ENCODE measurements at regions not wholly inside any gene's neighbourhood (a gene's known extent, or its start where the extent isn't known, plus 50 kb on each side); places are given as distances from the start of the nearest gene placed in this dataset.

GRCh38 chr5:159552751-159553150 is 222.5 kb upstream of the IL12B start:
- no peak for ATAC-seq
- H3K9me3 ChIP-seq: peaks cover 0 to 9% (median 0%) of the 10 kb centered on the region in 3 donors
- no peak for TF ChIP-seq POLR2A (IDR thresholded peaks at IDR 0.05)
- no peak for TF ChIP-seq CTCF (IDR thresholded peaks at IDR 0.05)
- TF ChIP-seq EP300 (IDR thresholded peaks at IDR 0.05): no peak
- TF ChIP-seq POLR2AphosphoS5 (IDR thresholded peaks at IDR 0.05): no peak
- 73 to 85% methylated on average over 3 of the region's 3 CpGs for WGBS, 2 donors (ENCODE audit: low coverage in 1 of 2)
- H3K4me3 ChIP-seq: no peak overlapping the region
- no peaks in the 10 kb centered on the region for H3K36me3 ChIP-seq
- H3K27ac ChIP-seq: no peak overlapping the region
- H3K4me1 ChIP-seq: peaks cover 0 to 4% (median 0%) of the 10 kb centered on the region in 3 donors
- H3K27me3 ChIP-seq: no peaks in the 10 kb centered on the region

GRCh38 chr5:159553792-159554191 is 223.5 kb upstream of the IL12B start:
- ATAC-seq: no peak
- no peak overlapping the region for H3K27ac ChIP-seq
- no peaks in the 10 kb centered on the region for H3K36me3 ChIP-seq
- TF ChIP-seq CTCF (IDR thresholded peaks at IDR 0.05) (no peak), POLR2AphosphoS5 (IDR thresholded peaks at IDR 0.05) (no peak), POLR2A (IDR thresholded peaks at IDR 0.05) (no peak), EP300 (IDR thresholded peaks at IDR 0.05) (no peak)
- no peaks in the 10 kb centered on the region for H3K27me3 ChIP-seq
- H3K4me3 ChIP-seq: no peak overlapping the region
- 70 to 76% methylated on average over 2 of the region's 2 CpGs for WGBS, 2 donors (ENCODE audit: low coverage in 1 of 2)
- peaks cover 0 to 3% (median 0%) of the 10 kb centered on the region in 3 donors for H3K4me1 ChIP-seq
- H3K9me3 ChIP-seq: peaks cover 0 to 7% (median 0%) of the 10 kb centered on the region in 3 donors

GRCh38 chr5:159555084-159555483 is 224.8 kb upstream of the IL12B start:
- no peaks in the 10 kb centered on the region for H3K36me3 ChIP-seq
- no peak overlapping the region for H3K4me3 ChIP-seq
- no peaks in the 10 kb centered on the region for H3K4me1 ChIP-seq
- TF ChIP-seq POLR2A (IDR thresholded peaks at IDR 0.05): no peak
- H3K9me3 ChIP-seq: peaks cover 0 to 7% (median 0%) of the 10 kb centered on the region in 3 donors
- no peak overlapping the region for H3K27ac ChIP-seq
- no peak for ATAC-seq
- WGBS, 2 donors (ENCODE audit: low coverage in 1 of 2): 11% methylated on average over 1 of the region's 1 CpG
- H3K27me3 ChIP-seq: peaks cover 4% of the 10 kb centered on the region

- Histone ChIP-seq H3K4me1 (no peaks in the 10 kb centered on the region), H3K27me3 (peaks cover 4% of the 10 kb centered on the region), H3K36me3 (no peaks in the 10 kb centered on the region), H3K27ac (no peak overlapping the region), H3K4me3 (no peak overlapping the region), H3K9me3 (no peaks in the 10 kb centered on the region)
- ATAC-seq: no peak
- no peak for TF ChIP-seq POLR2A (IDR thresholded peaks at IDR 0.05)
- TF ChIP-seq EP300 (IDR thresholded peaks at IDR 0.05): no peak
- no peak for TF ChIP-seq POLR2AphosphoS5 (IDR thresholded peaks at IDR 0.05)
- no peak for TF ChIP-seq CTCF (IDR thresholded peaks at IDR 0.05)
- 79 to 94% methylated on average over 2 of the region's 2 CpGs for WGBS, 2 donors (ENCODE audit: low coverage in 1 of 2)
Observed at GRCh38 chr5:159559337-159559736, 229.1 kb upstream of the IL12B start.

- no peak overlapping the region for H3K27ac ChIP-seq
- WGBS, 2 donors (ENCODE audit: low coverage in 1 of 2): 69 to 76% methylated on average over 3 to 7 of the region's 7 CpGs
- no peaks in the 10 kb centered on the region for H3K4me1 ChIP-seq
- ATAC-seq: no peak
- H3K36me3 ChIP-seq: no peaks in the 10 kb centered on the region
- TF ChIP-seq POLR2A (IDR thresholded peaks at IDR 0.05) (no peak), EP300 (IDR thresholded peaks at IDR 0.05) (no peak), CTCF (IDR thresholded peaks at IDR 0.05) (no peak), POLR2AphosphoS5 (IDR thresholded peaks at IDR 0.05) (no peak)
- peaks cover 4% of the 10 kb centered on the region for H3K27me3 ChIP-seq
- H3K9me3 ChIP-seq: no peaks in the 10 kb centered on the region
- H3K4me3 ChIP-seq: no peak overlapping the region
Observed at GRCh38 chr5:159560088-159560487, 229.8 kb upstream of the IL12B start.

Measured in gastroesophageal sphincter (tissue), 4 donors.